Right lobe of liver (tissue), 6 donors: ENCODE measurements at regions not wholly inside any gene's neighbourhood (a gene's known extent, or its start where the extent isn't known, plus 50 kb on each side); places are given as distances from the start of the nearest gene placed in this dataset.

ENCODE experiments used
- ATAC-seq, 4 donors: fragments of 200-7000 bp; cut with Tn5 transposase; one replicate each; pipeline ENCODE4 v1.9.1; 2020; ENCODE audit warnings: mild to moderate bottlenecking in 4 of 4, moderate library complexity in 4 of 4
- DNase-seq, 3 donors: peaks; one replicate each; pipeline ENCODE4 v3.0.0-alpha.2; 2020
- H3K27ac ChIP-seq, 3 donors: fragments of 200-600 bp; one replicate each; pipeline ENCODE4 v1.8.0; 2022
- H3K27me3 ChIP-seq, 2 donors: fragments of 200-600 bp; one replicate each; pipeline ENCODE4 v1.8.0; 2022
- H3K36me3 ChIP-seq, 4 donors: fragments of 200-600 bp; sonication (generic) in 1 of 4; one replicate each; pipeline versions ENCODE4 v1.5.1 to v1.8.0; 2017 to 2022; ENCODE audit warnings: control low read depth in 1 of 4
- H3K4me1 ChIP-seq, 4 donors: fragments of 200-600 bp; sonication (generic) in 1 of 4; one replicate each; pipeline versions ENCODE4 v1.5.1 to v1.8.0; 2017 to 2022; ENCODE audit warnings: control low read depth in 1 of 4
- H3K4me3 ChIP-seq, 3 donors: fragments of 200-600 bp; one replicate each; pipeline ENCODE4 v1.8.0; 2022
- H3K9me3 ChIP-seq, 4 donors: fragments of 200-600 bp; sonication (generic) in 1 of 4; one replicate each; pipeline versions ENCODE4 v1.5.1 to v1.8.0; 2017 to 2022; ENCODE audit warnings: control low read depth in 1 of 4
- POLR2A ChIP-seq: fragments of 450-650 bp; IDR thresholded peaks from one replicate; pipeline ENCODE4 v1.6.1; 2017; ENCODE audit warnings: antibody characterized with exemption, mild to moderate bottlenecking
- WGBS: methylation state at CpG from one replicate; pipeline ENCODE4 v1.1.6; 2018; ENCODE audit warnings: low coverage, low lambda C conversion rate; ENCODE audit not compliant: insufficient coverage; ENCODE audit errors: missing lambda C conversion rate; 5-methylcytosine and 5-hydroxymethylcytosine counted together
- intact Hi-C, 2 donors: fragments of 100-400 bp; cut with DNase I; formaldehyde crosslinking; loops; one replicate each; pipeline versions ENCODE4 v1.11.2 to v1.14.1; 2022
- TF ChIP-seq, protein P1 (sequence below), 4 donors: fragments of 200-600 bp in 3 of 4; fragments of 450-650 bp in 1 of 4; IDR thresholded peaks; one replicate each; pipeline versions ENCODE4 v1.5.1 to v1.8.0; 2016 to 2022; ENCODE audit warnings: antibody characterized with exemption in 4 of 4, mild to moderate bottlenecking in 2 of 4
- donor health status: DM: no; HTN: yes; CAD: no.
- donor health status: DM: no; HTN: no; CAD: no.
- donor health status: DM: no; HTN: no; CAD: no.
- donor health status: DM: no; HTN: yes; CAD: no.
- donor health status: DM: no; HTN: yes; CAD: no.

DNA sequence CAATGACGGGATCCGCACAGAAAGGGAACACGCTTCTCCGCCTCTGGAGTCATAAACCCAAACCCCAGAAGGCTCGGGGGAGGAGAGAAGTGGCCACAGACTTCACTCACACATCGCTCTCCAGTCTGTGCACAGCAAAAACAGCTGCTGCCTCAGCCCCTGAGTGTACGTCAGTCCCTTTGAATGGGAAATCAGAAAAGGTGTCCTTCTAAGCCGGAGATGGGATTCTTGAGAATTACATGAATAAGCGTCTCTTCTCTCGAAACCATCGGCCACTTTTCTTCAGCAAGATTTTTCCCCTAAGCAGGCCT lies 78.3 kb downstream of the PDCL3 start:
- DNase-seq (no peak), ATAC-seq (no peak)
- H3K4me1 ChIP-seq: no peaks in the 10 kb centered on the region
- TF ChIP-seq POLR2A: no peak
- TF ChIP-seq, protein P1, sequence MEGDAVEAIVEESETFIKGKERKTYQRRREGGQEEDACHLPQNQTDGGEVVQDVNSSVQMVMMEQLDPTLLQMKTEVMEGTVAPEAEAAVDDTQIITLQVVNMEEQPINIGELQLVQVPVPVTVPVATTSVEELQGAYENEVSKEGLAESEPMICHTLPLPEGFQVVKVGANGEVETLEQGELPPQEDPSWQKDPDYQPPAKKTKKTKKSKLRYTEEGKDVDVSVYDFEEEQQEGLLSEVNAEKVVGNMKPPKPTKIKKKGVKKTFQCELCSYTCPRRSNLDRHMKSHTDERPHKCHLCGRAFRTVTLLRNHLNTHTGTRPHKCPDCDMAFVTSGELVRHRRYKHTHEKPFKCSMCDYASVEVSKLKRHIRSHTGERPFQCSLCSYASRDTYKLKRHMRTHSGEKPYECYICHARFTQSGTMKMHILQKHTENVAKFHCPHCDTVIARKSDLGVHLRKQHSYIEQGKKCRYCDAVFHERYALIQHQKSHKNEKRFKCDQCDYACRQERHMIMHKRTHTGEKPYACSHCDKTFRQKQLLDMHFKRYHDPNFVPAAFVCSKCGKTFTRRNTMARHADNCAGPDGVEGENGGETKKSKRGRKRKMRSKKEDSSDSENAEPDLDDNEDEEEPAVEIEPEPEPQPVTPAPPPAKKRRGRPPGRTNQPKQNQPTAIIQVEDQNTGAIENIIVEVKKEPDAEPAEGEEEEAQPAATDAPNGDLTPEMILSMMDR (IDR thresholded peaks at IDR 0.05): no peak
- no peaks in the 10 kb centered on the region for H3K9me3 ChIP-seq
- no peak overlapping the region for H3K27ac ChIP-seq
- no peaks in the 10 kb centered on the region for H3K27me3 ChIP-seq
- no peak overlapping the region for H3K4me3 ChIP-seq
- H3K36me3 ChIP-seq: no peaks in the 10 kb centered on the region
- WGBS: 68% methylated on average over 8 of the region's 11 CpGs
- intact Hi-C loops: no loop called here

DNA sequence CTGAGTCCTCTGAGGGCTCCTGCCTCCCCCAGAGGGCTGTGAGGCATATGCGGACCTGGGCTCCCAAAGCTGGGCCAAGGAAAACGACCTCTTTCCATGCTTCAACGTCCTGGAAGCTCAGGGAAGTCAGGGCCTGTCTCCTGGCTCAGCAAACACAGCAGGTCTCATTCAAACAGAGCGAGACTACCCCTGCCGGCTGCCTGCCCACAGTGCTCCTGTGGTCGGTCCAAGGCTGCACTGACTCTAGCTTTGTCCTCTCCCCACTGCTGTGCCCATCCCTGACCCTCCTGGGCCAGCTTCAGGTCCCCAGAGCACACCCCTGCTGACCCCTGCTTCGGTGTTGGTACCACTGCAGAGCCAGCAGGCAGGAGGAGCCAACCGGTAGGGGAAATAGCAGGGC lies 79.6 kb downstream of the PDCL3 start:
- ATAC-seq: peak in 1 of 4 donors; percentile 39
- DNase-seq: no peak
- Histone ChIP-seq H3K4me1 (no peaks in the 10 kb centered on the region), H3K9me3 (no peaks in the 10 kb centered on the region), H3K4me3 (no peak overlapping the region), H3K27ac (no peak overlapping the region), H3K27me3 (no peaks in the 10 kb centered on the region), H3K36me3 (no peaks in the 10 kb centered on the region)
- TF ChIP-seq POLR2A: no peak
- TF ChIP-seq, protein P1 (IDR thresholded peaks at IDR 0.05): no peak
- no CpG with 5 or more reads among the region's 8 CpGs for WGBS
- intact Hi-C loops: no loop called here

DNA sequence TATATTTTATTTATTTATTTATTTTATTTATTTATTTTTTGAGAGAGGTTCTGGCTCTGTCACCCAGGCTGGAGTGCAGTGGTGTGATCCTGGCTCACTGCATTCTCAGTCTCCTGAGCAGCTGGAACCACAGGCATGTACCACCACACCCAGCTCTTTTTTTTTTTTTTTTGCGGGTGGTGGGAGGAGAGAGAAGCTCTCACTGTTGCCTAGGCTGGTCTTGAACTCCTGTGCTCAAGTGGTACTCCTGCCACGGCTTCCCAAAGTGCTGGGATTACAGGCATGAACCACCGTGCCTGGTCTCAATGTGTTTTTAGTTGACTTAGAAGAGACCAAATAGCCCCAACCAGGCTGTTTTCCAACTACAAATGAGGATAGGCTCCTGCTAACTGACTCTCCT lies 80.7 kb downstream of the PDCL3 start:
- no peaks in the 10 kb centered on the region for H3K4me1 ChIP-seq
- H3K36me3 ChIP-seq: no peaks in the 10 kb centered on the region
- H3K4me3 ChIP-seq: no peak overlapping the region
- no peaks in the 10 kb centered on the region for H3K9me3 ChIP-seq
- no peak for ATAC-seq
- TF ChIP-seq, protein P1 (IDR thresholded peaks at IDR 0.05): no peak
- no peak for TF ChIP-seq POLR2A
- WGBS: 100% methylated on average over 1 of the region's 3 CpGs
- intact Hi-C loops: no loop called here
- no peak overlapping the region for H3K27ac ChIP-seq
- H3K27me3 ChIP-seq: no peaks in the 10 kb centered on the region
- DNase-seq: no peak

DNA sequence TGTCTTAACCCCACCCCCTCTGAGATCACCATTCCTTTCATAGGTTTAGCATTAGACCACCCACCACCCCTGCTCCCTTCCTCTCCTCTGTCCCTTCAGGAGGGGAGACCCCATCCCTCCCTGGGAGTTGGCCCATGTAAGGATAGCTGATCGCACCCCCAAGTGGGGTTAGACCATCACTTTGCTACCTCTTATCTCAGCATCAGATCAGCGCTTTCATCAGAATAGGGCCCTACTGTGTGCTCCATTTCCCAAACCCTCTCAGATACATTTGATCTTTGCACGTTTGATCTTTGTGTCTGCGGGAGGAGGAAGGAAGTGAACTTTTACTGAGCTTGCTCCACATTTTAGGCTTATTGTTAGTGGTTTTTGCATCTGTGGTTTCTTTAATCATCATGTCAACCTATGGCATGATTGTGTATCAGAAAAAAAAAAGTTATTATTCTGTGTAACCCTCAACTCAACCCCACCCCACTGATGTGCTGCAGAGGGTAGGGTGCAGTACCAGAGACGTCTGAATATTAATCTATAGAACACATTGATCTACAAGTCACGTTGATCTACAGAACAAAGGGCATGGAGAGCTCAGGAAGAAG lies 81.2 kb downstream of the PDCL3 start:
- DNase-seq (no peak), ATAC-seq (no peak)
- Histone ChIP-seq H3K4me3 (no peak overlapping the region), H3K27ac (no peak overlapping the region), H3K9me3 (no peaks in the 10 kb centered on the region), H3K4me1 (no peaks in the 10 kb centered on the region), H3K36me3 (no peaks in the 10 kb centered on the region), H3K27me3 (no peaks in the 10 kb centered on the region)
- TF ChIP-seq, protein P1 (IDR thresholded peaks at IDR 0.05): no peak
- TF ChIP-seq POLR2A: no peak
- 58% methylated on average over 6 of the region's 6 CpGs for WGBS
- intact Hi-C loops: no loop called here
